HG02759 (cell line): ENCODE measurements at regions not wholly inside any gene's neighbourhood (a gene's known extent, or its start where the extent isn't known, plus 50 kb on each side); places are given as distances from the start of the nearest gene placed in this dataset.

Experiments
- ATAC-seq: cut with Tn5 transposase; IDR thresholded peaks from one replicate; pipeline ENCODE4 v1.9.1; 2021; ENCODE audit warnings: mild to moderate bottlenecking, moderate library complexity; ENCODE audit not compliant: unreplicated experiment

GRCh38 chr18:65017372-65017760, 733.4 kb upstream of the CDH7 start:
- ATAC-seq = no peak

GRCh38 chr18:65016631-65017371, 734.0 kb upstream of the CDH7 start:
- ATAC-seq = no peak

GRCh38 chr18:64994370-64994769, 756.4 kb upstream of the CDH7 start:
- no peak for ATAC-seq

GRCh38 chr18:64993695-64994094, 757.1 kb upstream of the CDH7 start:
- ATAC-seq = no peak

- no peak for ATAC-seq
These were observed 758.2 kb upstream of the CDH7 start for GRCh38 chr18:64992654-64993053.

GRCh38 chr18:64991102-64991501, 759.7 kb upstream of the CDH7 start:
- ATAC-seq = no peak

- ATAC-seq = no peak
These were observed 763.8 kb upstream of the CDH7 start for GRCh38 chr18:64986906-64987495.

- ATAC-seq = no peak
These were observed 767.1 kb upstream of the CDH7 start for GRCh38 chr18:64983497-64984238.

- ATAC-seq = no peak
These were observed 768.3 kb upstream of the CDH7 start for GRCh38 chr18:64982414-64983055.

GRCh38 chr18:64981915-64982314, 768.9 kb upstream of the CDH7 start:
- no peak for ATAC-seq

GRCh38 chr18:64979791-64980190, 771.0 kb upstream of the CDH7 start:
- no peak for ATAC-seq

- no peak for ATAC-seq
These were observed 776.3 kb upstream of the CDH7 start for GRCh38 chr18:64974391-64975125.

GRCh38 chr18:64972545-64972944, 778.3 kb upstream of the CDH7 start:
- ATAC-seq = no peak

GRCh38 chr18:64966667-64967066, 784.1 kb upstream of the CDH7 start:
- no peak for ATAC-seq

- ATAC-seq = no peak
These were observed 794.3 kb upstream of the CDH7 start for GRCh38 chr18:64956465-64956864.

- no peak for ATAC-seq
These were observed 800.9 kb upstream of the CDH7 start for GRCh38 chr18:64949885-64950284.

GRCh38 chr18:64936671-64937070, 787.8 kb upstream of the LINC00305 start:
- ATAC-seq = no peak

- ATAC-seq = no peak
These were observed 780.1 kb upstream of the LINC00305 start for GRCh38 chr18:64929036-64929435.

GRCh38 chr18:64919971-64920570, 771.2 kb upstream of the LINC00305 start:
- no peak for ATAC-seq

- no peak for ATAC-seq
These were observed 770.0 kb upstream of the LINC00305 start for GRCh38 chr18:64918851-64919250.
